Keratinocyte (primary cell): ENCODE measurements at regions not wholly inside any gene's neighbourhood (a gene's known extent, or its start where the extent isn't known, plus 50 kb on each side); places are given as distances from the start of the nearest gene placed in this dataset.
"Not testable (repeated sequence)": the region's sequence is repeated elsewhere in the genome, so short reads cannot be mapped to it uniquely, and the experiment has no call there.

Experiments
- DNase-seq: peaks from one replicate; pipeline ENCODE4 v3.0.0-alpha.2; 2011; ENCODE audit warnings: low read depth, missing footprints, low spot score
- FAIRE-seq: peaks from 2 replicates; lab custom pipeline; 2011; peaks lifted over from hg19 to GRCh38; lab: Jason Lieb, UNC
- H2AFZ ChIP-seq: 2 replicates; pipeline ENCODE4 v1.6.0; 2012; ENCODE audit warnings: low read length, control low read depth, inconsistent platforms; ENCODE audit not compliant: control insufficient read depth
- H3K27ac ChIP-seq: 2 replicates; pipeline ENCODE4 v1.5.1; 2011; ENCODE audit warnings: low read length; ENCODE audit not compliant: control insufficient read depth, insufficient read depth
- H3K27me3 ChIP-seq: 3 replicates; pipeline ENCODE4 v1.6.0; 2011; ENCODE audit warnings: low read length; ENCODE audit not compliant: control insufficient read depth, insufficient read depth; ENCODE audit errors: extremely low read depth
- H3K36me3 ChIP-seq, 2 experiments: 2 replicates in 1 of 2; 3 replicates in 1 of 2; pipeline ENCODE4 v1.5.1; 2011; ENCODE audit warnings: low read length in 2 of 2, mild to moderate bottlenecking in 1 of 2; ENCODE audit not compliant: control insufficient read depth in 2 of 2, insufficient read depth in 2 of 2; ENCODE audit errors: extremely low read depth in 1 of 2
- H3K4me1 ChIP-seq: 3 replicates; pipeline ENCODE4 v1.5.1; 2011; ENCODE audit warnings: low read length; ENCODE audit not compliant: control insufficient read depth, insufficient read depth; ENCODE audit errors: extremely low read depth
- H3K4me2 ChIP-seq: 3 replicates; pipeline ENCODE4 v1.6.0; 2011; ENCODE audit warnings: low read depth, low read length; ENCODE audit not compliant: control insufficient read depth, insufficient read depth; ENCODE audit errors: extremely low read depth
- H3K4me3 ChIP-seq, 3 experiments: fragments of 200-600 bp in 1 of 3; sonication (generic) in 1 of 3; 2 replicates in 2 of 3; 3 replicates in 1 of 3; pipeline ENCODE4 v1.5.1; 2011 to 2016; ENCODE audit warnings: low read length in 3 of 3, mild to moderate bottlenecking in 3 of 3, control low read depth in 2 of 3, inconsistent platforms in 1 of 3, low read depth in 1 of 3, mixed read lengths in 1 of 3, mixed run types in 1 of 3, moderate library complexity in 1 of 3; ENCODE audit not compliant: control insufficient read depth in 2 of 3, insufficient read depth in 2 of 3; ENCODE audit errors: extremely low read depth in 1 of 3
- H3K79me2 ChIP-seq: 2 replicates; pipeline ENCODE4 v1.6.0; 2012; ENCODE audit warnings: low read length; ENCODE audit not compliant: control insufficient read depth, insufficient read depth
- H3K9ac ChIP-seq: 3 replicates; pipeline ENCODE4 v1.6.0; 2011; ENCODE audit warnings: low read length; ENCODE audit not compliant: control insufficient read depth, insufficient read depth; ENCODE audit errors: extremely low read depth
- H3K9me1 ChIP-seq: 3 replicates; pipeline ENCODE4 v1.6.0; 2011; ENCODE audit warnings: low read length; ENCODE audit not compliant: control insufficient read depth, insufficient read depth; ENCODE audit errors: extremely low read depth
- H3K9me3 ChIP-seq: 2 replicates; pipeline ENCODE4 v1.5.1; 2012; ENCODE audit warnings: low read depth, low read length; ENCODE audit not compliant: control insufficient read depth
- H4K20me1 ChIP-seq: 3 replicates; pipeline ENCODE4 v1.6.0; 2011; ENCODE audit warnings: low read length; ENCODE audit not compliant: control insufficient read depth, insufficient read depth; ENCODE audit errors: extremely low read depth
- CTCF ChIP-seq, 3 experiments: IDR thresholded peaks in 1 of 3; conservative IDR thresholded peaks in 1 of 3; optimal IDR thresholded peaks in 1 of 3; 2 replicates in 2 of 3; 3 replicates in 1 of 3; pipeline versions ENCODE3 to v1.5.1; 2011; ENCODE audit warnings: low read length in 3 of 3, mild to moderate bottlenecking in 3 of 3, moderate library complexity in 2 of 3, control low read depth in 1 of 3, inconsistent platforms in 1 of 3; ENCODE audit not compliant: insufficient read depth in 2 of 3; ENCODE audit errors: extremely low read depth in 1 of 3
- EZH2 ChIP-seq: IDR thresholded peaks from one replicate; pipeline ENCODE4 v1.6.1; 2012; ENCODE audit warnings: inconsistent platforms, mild to moderate bottlenecking, low read length, moderate library complexity
- dilution Hi-C: fragments of 300-500 bp; cut with MboI; formaldehyde crosslinking; loops from one replicate; pipeline ENCODE4 v1.7.0; 2020; ENCODE audit warnings: low sequenced_read_pairs; ENCODE audit not compliant: extremely low pct_ligation_motif_present

- no peaks in the 10 kb centered on the region for H3K79me2 ChIP-seq
- no peaks in the 10 kb centered on the region for H3K27me3 ChIP-seq
- H2AFZ ChIP-seq, result no peak overlapping the region
- H3K36me3 ChIP-seq, result no peaks in the 10 kb centered on the region
- H3K4me2 ChIP-seq, result no peak overlapping the region
- no peak overlapping the region for H3K4me3 ChIP-seq
- H4K20me1 ChIP-seq, result no peaks in the 10 kb centered on the region
- no peaks in the 10 kb centered on the region for H3K9me1 ChIP-seq
- no peaks in the 10 kb centered on the region for H3K4me1 ChIP-seq
- FAIRE-seq, result no peak
- TF ChIP-seq CTCF (optimal IDR thresholded peaks at IDR 0.05 in 1 of 3, IDR thresholded peaks at IDR 0.05 in 1 of 3, conservative IDR thresholded peaks at IDR 0.05 in 1 of 3; ENCODE audit: extremely low read depth in 1 of 3, insufficient read depth in 2 of 3, low read length in 3 of 3) (no peak), EZH2 (no peak)
- H3K9me3 ChIP-seq, result no peaks in the 10 kb centered on the region
- H3K9ac ChIP-seq, result no peak overlapping the region
- H3K27ac ChIP-seq, result no peak overlapping the region
- dilution Hi-C loops, result no loop called here
- DNase-seq, result no peak
Measured at GRCh38 chr2:182608181-182608845, 107.7 kb upstream of the DNAJC10 start.

GRCh38 chr2:182609005-182609404 is 107.1 kb upstream of the DNAJC10 start:
- H3K4me2 ChIP-seq, H3K9me3 ChIP-seq, H2AFZ ChIP-seq, FAIRE-seq, H4K20me1 ChIP-seq, H3K36me3 ChIP-seq, H3K9ac ChIP-seq, H3K27ac ChIP-seq, dilution Hi-C loops, H3K79me2 ChIP-seq, H3K4me3 ChIP-seq, H3K9me1 ChIP-seq, H3K4me1 ChIP-seq, H3K27me3 ChIP-seq, DNase-seq: not testable (repeated sequence)

- H4K20me1 ChIP-seq, result no peaks in the 10 kb centered on the region
- H3K9me3 ChIP-seq, result no peaks in the 10 kb centered on the region
- H3K79me2 ChIP-seq, result no peaks in the 10 kb centered on the region
- FAIRE-seq, result no peak
- no peaks in the 10 kb centered on the region for H3K27me3 ChIP-seq
- DNase-seq, result no peak
- dilution Hi-C loops, result no loop called here
- TF ChIP-seq EZH2, result no peak
- no peak for TF ChIP-seq CTCF (optimal IDR thresholded peaks at IDR 0.05 in 1 of 3, IDR thresholded peaks at IDR 0.05 in 1 of 3, conservative IDR thresholded peaks at IDR 0.05 in 1 of 3; ENCODE audit: extremely low read depth in 1 of 3, insufficient read depth in 2 of 3, low read length in 3 of 3)
- no peak overlapping the region for H3K4me2 ChIP-seq
- H3K4me3 ChIP-seq, result no peak overlapping the region
- H2AFZ ChIP-seq, result no peak overlapping the region
- H3K36me3 ChIP-seq, result no peaks in the 10 kb centered on the region
- H3K9ac ChIP-seq, result no peak overlapping the region
- H3K27ac ChIP-seq, result no peak overlapping the region
- H3K4me1 ChIP-seq, result no peaks in the 10 kb centered on the region
- no peaks in the 10 kb centered on the region for H3K9me1 ChIP-seq
Measured at GRCh38 chr2:182610231-182610630, 105.8 kb upstream of the DNAJC10 start.
